Stimulated activated CD4-positive, alpha-beta T cell treated with anti-CD3 and anti-CD28 coated beads, Interleukin-1b, Interleukin-23, amount 100 ng/mL, for 1 hour (primary cell): ENCODE measurements at regions not wholly inside any gene's neighbourhood (a gene's known extent, or its start where the extent isn't known, plus 50 kb on each side); places are given as distances from the start of the nearest gene placed in this dataset.
"Not testable (repeated sequence)": the region's sequence is repeated elsewhere in the genome, so short reads cannot be mapped to it uniquely, and the experiment has no call there.

Experiments
- DNase-seq, 2 donors: peaks; one replicate each; pipeline ENCODE4 v3.0.0-alpha.2; 2020; ENCODE audit warnings: low read depth in 2 of 2

DNA sequence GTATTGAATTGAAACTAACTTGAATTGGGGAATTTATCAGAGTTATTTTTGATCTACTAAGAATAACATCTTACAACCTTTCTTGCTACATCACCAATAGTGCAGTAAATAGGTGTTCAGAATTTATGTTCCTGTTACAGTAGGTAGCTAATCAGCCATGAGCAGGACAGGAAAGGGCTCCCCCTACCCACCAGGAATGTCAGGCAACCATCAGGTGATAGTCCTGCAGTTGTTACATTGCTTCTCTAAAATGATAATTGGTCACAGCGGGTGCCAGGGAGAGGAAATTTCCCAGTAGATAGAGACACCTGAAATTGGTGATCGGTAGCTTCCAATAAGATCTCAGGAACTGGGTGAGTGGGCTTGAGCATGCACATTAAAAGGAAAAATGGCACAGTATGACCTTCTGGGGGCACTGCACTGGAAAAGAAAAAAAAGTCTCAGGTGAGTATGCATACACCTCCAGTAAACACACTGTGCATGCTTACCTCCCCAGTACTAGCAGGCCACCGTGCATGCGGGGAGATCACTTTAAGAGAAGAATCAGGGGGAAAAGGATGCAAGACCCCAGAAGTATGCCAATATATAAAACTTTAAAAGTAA lies 1092.0 kb upstream of the LRRTM1 start:
- no peak for DNase-seq

DNA sequence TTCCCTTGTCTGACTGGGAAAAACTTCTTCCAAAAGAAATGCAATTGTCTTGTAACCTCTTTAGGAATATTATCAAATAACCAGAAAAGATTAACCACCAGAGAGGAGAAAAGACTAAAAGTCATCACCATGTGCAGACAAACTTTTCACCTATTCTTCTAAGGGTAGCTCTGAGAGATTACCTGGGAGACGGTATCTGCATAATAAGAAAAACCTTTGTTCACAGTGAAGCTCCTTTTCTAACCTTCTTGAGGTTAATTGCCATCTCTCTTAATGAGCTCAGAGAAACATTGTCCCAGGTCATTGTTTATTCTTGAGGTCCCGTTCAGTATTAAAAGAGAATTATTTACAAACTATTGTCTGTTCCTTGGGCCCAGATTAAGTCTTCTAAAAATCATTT lies 1091.2 kb upstream of the LRRTM1 start:
- no peak for DNase-seq

DNA sequence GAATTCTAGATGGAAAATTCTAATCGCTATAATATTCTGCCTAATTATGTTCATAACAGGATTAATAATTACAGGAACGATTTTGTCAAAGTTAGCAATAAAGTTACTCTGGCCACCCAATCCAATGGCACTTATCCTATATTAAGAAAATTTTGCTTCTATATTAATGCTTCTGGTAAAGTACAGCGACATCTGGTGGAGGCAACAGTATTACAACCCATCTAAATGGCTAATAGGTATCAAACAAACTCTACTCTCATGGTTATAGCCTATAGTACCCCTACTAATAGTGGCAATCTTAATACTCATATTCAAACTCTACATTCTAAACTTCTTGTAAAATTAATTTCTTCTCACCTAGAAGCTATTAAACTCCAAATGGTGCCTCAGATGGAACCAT lies 1084.7 kb upstream of the LRRTM1 start:
- DNase-seq, result no peak

DNA sequence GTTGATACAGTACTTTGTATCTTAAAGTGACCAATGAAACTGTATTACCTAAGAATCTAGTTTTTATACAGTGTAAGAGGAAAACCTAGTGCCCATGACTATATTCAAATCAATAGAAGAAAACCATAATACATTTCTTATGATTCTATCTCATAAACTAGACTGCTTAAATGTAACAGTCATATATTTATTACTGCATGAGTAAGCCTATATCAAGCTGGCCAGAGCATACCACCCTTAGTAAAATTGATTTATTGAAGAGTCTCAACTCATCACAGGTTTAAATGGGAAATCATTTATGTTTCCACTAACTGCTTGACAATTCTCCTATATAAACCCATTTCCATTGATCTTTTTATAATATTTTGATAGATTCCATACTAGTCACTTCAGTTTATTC lies 1059.2 kb upstream of the LRRTM1 start:
- DNase-seq, result no peak

DNA sequence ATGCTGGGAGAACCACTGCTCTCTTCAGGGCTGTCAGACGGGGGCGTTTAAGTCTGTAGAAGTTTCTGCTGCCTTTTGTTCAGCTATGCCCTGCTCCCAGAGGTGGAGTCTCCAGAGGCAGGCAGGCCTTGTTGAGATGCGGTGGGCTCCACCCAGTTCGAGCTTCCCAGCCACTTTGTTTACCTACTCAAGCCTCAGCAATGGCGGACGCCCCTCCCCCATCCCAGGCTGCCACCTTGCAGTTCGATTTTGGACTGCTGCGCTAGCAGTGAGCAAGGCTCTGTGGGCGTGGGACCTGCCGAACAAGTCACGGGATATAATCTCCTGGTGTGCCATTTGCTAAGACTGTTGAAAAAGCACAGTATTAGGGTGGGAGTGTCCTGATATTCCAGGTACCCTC lies 1057.9 kb upstream of the LRRTM1 start:
- DNase-seq, result not testable (repeated sequence)

DNA sequence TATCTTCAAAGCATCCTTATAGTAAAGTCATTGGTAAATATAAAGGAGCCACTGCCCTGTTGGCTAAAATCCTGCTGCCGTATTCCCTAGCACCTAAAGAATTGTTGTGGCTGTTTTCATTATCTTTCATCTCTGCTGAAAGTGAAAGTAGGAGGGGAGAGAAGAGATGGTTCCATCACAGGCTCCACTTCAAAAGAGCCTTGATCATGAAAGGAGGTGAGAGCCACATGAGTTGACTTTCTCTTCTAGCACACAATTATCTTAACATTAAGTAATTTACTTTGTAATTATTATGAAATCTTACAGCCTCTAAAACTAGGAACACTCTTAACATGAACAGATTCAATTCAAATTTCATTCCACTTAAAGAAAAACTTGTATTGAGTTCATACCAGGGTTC lies 1050.9 kb upstream of the LRRTM1 start:
- DNase-seq, result no peak

DNA sequence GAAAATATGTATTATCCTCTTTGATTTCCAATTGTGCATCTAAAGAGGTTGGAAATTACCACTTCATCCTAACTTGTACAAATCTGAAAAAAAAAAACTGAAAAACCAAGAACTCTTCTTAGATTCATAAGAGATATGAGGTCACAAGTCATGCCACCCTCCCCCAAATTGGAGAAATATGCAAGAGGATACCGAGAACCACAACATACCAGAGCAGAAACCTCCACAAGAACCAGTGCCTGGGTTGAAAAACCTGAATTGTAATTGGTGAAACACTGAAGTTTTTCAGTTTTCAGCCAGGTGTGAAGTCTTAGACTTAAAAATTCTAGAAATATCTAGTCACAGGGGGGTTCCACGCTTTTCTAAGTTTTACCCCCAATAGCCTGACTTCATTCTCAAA lies 1029.5 kb upstream of the LRRTM1 start:
- DNase-seq, result no peak

DNA sequence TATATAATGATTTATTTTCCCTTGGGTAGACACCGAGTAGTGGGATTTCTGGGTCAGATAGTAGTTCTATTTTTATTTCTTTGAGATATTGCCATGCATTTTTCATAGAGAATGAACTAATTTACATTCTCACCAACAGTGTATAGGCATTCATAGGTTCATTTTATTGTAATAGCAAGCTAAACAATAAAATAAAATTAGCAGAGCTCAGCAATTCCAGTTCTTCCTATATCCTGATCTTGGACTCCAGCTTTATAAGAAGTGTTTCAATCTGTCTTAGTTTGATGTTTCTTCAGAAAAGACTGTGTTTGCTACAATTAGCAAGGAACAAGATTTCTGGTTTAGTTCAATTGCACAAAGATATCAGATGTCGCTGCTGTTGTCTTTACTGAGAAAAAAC lies 1024.4 kb upstream of the LRRTM1 start:
- DNase-seq, result no peak

DNA sequence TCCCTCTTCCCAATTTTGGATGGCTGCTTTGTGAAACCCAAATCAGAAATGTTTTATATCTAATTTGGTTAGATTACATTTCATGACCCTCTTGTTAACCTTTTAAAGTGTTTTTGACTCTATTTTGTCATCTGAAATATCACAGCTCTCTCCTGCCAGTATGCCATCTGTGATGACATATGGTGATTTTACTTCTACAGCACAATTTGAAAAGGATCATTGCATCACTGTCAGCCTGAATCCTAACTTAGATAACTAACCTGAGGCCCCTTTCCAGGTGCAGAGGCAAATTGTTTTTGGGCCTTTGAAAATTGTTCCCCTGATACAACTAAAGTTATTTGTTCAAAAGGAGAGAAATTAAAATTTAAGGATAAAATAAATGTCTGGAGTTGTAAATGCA lies 1023.4 kb upstream of the LRRTM1 start:
- no peak for DNase-seq

DNA sequence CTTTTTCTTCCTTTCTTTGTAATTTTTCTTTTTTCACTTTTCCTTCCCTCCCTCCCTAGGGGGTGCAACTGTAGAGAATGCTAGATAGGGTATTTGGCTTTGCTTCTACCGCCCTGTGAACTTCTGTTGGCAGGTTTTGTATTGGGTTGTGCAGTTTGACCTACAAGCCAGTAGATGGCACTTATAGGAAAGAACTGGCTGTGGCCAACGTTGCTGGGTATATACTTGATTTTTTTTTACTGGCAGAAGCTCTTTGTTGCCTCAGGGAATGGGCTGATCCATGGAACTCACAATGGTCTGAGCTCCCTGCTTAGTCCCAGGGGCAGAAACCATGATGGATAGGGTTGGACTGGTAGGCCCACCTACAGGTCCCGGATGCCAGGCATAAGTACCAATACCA lies 1019.5 kb upstream of the LRRTM1 start:
- no peak for DNase-seq

DNA sequence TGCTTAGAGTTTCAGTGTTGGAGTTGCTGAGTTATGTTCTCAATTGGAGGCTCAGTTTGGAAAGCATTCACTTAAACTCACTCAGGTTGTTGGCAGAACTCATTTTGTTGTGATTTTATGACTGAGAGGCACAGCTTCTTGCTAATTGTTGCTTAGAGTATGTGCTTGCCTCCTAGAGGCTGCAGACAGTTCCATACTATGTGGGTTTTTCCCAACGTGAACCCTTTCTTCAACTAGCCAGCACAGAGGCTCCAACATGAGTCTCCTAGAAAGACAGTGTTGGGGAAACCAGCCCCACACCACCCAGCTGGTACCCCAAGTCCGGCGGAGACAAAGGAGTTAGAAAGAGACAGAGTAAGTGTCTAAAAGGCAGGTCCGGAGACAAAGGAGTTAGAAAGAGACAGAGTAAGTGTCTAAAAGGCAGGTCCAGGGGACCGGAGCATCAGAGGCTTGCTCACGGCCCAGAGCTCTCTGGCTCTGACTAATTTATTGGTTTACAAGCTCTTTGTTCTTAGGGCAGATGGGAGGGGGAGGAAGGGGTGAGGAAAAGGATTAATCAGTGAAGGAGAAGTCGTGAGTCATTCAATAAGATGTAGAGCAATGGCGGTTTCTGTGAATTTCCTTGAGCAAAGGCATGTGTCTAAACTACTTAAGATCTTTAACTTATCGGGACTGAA lies 999.7 kb upstream of the LRRTM1 start:
- DNase-seq, result no peak

DNA sequence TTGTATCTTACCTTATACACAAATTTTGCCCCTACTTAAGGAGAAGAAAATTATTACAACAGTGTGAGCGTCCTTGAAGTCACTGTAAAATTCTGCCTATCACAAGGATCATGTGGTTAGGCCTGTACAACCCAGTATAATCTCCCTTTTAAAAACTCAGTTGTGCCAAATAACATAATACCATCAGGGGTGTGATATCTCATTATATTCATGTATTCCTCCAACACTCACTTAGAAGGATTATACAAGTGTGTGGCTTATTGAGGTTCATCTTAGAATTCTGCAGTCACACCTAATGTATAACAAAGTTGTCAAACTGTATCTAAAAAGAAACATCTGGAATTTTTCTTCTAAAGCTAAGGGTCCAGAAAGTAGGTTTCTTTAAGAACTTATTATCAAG lies 998.8 kb upstream of the LRRTM1 start:
- DNase-seq, result no peak

DNA sequence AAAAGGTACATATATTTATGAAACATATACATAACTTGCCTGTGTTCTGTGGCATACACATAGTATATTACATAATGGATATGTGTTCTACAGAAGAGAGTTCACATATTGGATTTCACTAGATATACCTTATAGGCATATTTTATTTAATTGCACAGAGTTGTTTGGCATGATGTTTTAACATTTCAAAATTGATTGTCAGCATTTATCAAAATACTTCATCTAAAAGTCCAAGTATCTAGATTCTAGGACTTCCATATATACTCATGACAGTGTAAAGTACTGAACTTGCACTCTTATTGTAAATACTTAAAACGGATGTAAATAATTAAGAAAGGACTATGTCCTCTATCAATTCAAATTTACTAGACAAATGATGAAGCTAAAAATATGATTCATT lies 995.3 kb upstream of the LRRTM1 start:
- no peak for DNase-seq

DNA sequence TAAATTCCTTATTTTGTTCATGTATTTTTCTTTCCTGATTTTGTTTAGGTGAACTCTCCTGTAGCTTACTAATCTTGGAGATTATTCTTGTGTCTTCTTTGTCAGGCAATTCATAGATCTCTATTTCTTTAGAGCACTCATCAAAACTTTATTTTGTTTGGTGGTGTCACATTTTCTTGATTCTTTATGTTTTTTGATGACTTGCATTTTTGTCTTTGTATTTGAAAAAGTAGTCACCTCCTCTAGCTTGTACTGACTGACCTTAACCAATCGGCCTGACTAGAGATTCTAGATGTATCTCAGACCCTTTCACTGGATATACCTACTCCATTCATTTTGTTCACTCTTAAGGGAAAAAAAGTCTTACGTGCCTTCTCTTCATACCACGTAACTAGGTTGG lies 986.3 kb upstream of the LRRTM1 start:
- DNase-seq, result no peak

DNA sequence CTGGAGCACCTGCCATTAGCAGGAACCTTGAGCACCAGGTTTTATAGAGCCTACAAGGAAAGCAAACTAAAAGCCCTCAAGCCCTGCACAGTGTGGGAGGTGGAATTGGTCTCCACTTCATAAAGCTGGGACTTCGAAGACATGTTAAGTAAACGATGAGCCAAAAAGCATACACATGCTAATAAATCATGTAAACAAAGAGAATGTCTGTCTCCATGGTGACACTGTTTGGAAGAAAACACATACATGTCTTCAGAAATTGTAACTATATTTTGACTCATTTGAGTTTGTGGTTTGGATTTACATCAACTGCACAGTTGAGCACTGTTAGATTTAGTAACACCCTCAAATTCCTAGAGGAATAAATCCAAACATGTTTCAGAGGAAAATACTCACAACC lies 978.5 kb upstream of the LRRTM1 start:
- DNase-seq, result no peak

DNA sequence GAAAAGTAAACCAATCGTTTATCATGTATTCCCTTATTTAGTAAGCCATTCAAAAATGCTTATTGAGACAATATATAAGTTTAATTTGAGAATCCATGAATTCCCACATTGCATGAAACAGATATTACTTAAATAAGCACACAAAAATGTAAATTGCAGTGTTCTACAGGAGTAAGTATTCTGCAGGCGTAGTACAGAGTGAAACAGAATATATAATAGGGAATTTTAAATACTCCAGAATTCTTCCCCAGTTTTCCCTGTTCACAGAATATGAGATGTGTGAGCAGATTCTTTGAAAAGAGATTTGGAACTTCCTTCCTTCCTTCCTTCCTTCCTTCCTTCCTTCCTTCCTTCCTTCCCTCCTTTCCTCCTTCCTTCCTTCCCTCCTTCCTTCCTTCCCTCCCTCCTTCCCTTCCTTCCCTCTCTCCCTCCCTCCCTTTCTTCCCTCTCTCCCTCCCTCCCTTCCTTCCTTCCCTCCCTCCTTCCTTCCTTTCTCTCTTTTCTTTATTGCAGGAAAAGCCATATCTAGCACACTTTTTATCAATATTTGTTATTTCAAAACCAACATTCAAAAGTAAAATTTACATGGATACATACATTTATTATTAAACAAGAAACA lies 977.7 kb upstream of the LRRTM1 start:
- DNase-seq, result no peak

DNA sequence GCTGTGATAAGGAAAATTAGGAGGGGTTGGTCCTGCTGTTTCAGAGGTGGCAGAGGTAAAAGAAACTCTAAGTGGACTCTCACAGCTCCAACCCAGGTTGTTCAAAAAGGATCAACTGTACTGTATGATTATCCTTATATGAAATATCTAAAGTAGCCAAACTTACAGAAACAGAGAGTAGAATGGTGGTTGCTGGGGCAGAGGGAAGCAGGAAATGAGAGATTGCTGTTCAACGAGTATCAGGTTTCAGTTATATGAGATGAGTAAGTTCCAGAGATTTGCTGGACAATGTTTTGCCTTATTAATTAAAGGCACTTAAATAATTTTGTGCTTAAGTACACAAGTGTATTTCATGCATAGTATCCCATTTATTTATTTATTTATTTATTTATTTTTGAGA lies 972.0 kb upstream of the LRRTM1 start:
- DNase-seq, result no peak

DNA sequence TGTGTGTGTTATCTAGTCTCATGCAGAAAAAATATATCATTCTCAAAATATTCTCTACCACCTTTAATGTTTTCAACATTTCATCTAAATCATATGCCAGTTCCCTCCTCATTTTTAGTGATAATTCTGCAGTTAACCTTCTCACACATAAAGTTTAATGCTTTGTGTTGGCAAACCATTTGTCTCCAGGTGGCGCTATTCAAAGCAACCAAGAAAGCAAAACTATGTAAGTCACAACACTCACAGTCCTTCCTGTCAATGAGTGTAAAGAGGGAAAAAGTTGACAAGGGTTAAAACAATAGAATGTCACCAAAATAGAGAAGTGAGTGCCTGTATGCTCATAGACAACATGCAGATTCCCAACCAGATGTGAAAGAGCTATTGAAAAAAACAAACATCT lies 961.6 kb upstream of the LRRTM1 start:
- no peak for DNase-seq

DNA sequence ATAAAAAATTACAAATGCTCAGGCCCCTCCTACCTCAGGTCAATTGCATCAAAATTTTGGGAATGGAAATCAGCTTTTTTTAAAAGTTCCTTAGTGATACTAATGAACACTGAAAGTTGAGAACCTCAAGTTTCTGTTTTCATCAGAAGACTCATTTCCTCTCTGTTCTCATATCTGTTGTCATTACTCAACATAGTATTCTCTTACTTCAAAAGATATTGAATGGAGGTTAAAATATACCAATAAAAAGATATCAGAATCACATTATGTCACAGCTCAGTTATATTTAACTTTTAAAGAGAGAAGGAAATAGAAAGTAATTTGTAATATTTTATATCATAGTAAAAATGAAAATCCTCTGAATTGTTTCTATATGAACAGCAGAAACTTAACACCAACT lies 959.4 kb upstream of the LRRTM1 start:
- no peak for DNase-seq

DNA sequence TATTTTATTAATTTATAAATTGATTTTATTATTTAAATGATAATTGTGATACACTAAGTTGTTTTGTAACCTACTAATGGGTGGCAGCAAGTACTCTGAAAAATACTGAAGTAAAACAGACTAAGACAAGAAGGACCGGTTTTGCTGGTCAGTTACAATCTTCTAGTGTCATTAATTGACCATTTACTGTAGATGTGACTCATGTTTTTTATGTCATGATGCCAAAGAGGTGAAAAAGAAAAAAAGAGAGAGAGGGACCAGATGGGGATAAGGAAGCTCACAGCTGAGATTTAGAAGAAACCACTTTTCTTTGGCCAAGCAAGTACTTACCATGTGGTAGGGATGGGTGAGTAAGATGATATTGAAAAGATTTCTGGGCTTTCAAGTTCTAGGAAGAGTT lies 955.8 kb upstream of the LRRTM1 start:
- no peak for DNase-seq

DNA sequence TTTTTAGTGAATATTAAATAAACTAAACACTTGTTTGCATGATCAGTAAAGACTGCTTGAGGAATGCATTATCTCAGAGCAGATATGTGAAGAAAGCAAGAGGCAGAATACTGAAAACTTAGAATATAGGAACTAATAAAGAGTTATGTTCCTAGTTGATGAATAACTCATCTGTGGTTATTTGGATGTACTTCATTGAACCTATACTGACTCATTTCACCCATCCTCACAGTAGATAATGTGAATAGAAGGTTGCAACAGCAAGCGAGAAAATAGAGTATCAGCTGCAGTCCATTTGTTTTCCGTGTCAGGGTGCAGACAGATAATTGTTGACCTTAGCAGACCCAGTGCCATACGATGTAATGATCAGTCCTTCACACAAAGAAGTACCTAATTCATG lies 945.7 kb upstream of the LRRTM1 start:
- DNase-seq, result no peak

DNA sequence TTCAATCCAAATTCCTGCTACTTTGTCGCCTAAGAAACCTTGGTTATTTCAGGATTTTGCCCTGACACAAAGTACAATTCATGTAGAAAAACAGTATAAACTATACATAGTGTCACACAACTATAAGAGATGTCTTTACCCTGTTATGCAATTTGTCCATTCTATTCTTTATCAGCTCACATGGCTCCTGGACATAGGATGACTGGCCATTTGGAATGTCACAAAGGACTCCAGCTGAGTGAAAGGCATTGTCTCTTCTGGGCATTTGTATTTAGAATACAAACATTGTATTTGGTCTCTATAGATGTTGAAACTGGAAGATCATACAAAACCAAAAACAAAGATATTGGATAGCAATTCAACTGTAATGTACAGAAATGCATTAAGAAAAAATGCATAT lies 944.6 kb upstream of the LRRTM1 start:
- no peak for DNase-seq

DNA sequence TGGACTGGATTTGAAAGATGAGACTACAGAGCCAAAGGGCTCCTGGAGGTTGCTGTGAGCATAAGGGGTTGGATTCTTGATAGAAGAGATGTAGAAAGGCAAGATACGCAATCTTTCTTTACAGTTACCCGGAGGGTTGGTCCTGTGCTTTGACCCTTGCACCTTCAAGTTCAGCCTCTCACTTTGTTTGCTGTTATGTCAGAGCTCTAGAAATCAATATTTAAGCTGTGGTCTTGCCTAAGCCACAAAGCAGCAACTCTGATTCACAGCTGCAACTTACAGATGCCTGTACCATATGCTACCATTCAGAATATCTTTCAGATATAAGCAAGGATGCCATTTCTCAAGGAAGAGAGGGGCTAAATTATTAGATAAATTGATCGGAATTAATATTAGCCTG lies 943.1 kb upstream of the LRRTM1 start:
- no peak for DNase-seq

DNA sequence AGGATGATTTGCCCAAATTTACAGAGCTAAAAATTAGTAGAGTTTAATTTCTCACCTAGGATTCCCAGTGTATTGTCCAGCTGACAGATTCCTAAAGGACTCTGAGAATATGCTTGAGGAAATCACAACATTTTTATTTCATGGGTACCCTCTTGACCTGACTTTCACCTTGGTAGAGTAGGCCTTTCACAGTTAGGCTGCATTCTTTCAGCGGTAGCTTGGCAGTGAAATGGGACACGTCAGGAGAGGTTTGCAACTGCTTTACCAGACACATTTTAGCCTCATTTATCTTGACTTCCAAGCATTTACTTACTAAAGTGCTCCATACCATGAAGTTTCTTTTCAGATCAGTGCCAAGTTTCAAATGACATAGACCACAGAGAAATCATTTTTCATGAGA lies 937.9 kb upstream of the LRRTM1 start:
- no peak for DNase-seq
